ENCODE measurements at regions not wholly inside any gene's neighbourhood (a gene's known extent, or its start where the extent isn't known, plus 50 kb on each side); places are given as distances from the start of the nearest gene placed in this dataset.

GRCh38 chr7:156459582-156459981 is 181.0 kb upstream of the RNF32 start:
- no peak for DNase-seq (ENCODE audit: low read depth in 2 of 3, low spot score in 2 of 3)

- DNase-seq (ENCODE audit: low read depth in 2 of 3, low spot score in 2 of 3), result no peak
Observed at GRCh38 chr7:156459067-156459466, 181.5 kb upstream of the RNF32 start.

- no peak for DNase-seq (ENCODE audit: low read depth in 2 of 3, low spot score in 2 of 3)
Observed at GRCh38 chr7:156458011-156458410, 182.6 kb upstream of the RNF32 start.

- no peak for DNase-seq (ENCODE audit: low read depth in 2 of 3, low spot score in 2 of 3)
Observed at GRCh38 chr7:156456503-156457115, 184.0 kb upstream of the RNF32 start.

- no peak for DNase-seq (ENCODE audit: low read depth in 2 of 3, low spot score in 2 of 3)
Observed at GRCh38 chr7:156456032-156456431, 184.5 kb upstream of the RNF32 start.

GRCh38 chr7:156450473-156450872 is 190.1 kb upstream of the RNF32 start:
- DNase-seq (ENCODE audit: low read depth in 2 of 3, low spot score in 2 of 3), result no peak

- no peak for DNase-seq (ENCODE audit: low read depth in 2 of 3, low spot score in 2 of 3)
Observed at GRCh38 chr7:156448918-156449317, 191.7 kb upstream of the RNF32 start.

- no peak for DNase-seq (ENCODE audit: low read depth in 2 of 3, low spot score in 2 of 3)
Observed at GRCh38 chr7:156446990-156447389, 193.6 kb upstream of the RNF32 start.

- DNase-seq (ENCODE audit: low read depth in 2 of 3, low spot score in 2 of 3), result no peak
Observed at GRCh38 chr7:156445997-156446761, 194.4 kb upstream of the RNF32 start.

GRCh38 chr7:156442516-156442915 is 198.1 kb upstream of the RNF32 start:
- DNase-seq (ENCODE audit: low read depth in 2 of 3, low spot score in 2 of 3), result no peak

- no peak for DNase-seq (ENCODE audit: low read depth in 2 of 3, low spot score in 2 of 3)
Observed at GRCh38 chr7:156440456-156440855, 200.1 kb upstream of the RNF32 start.

- no peak for DNase-seq (ENCODE audit: low read depth in 2 of 3, low spot score in 2 of 3)
Observed at GRCh38 chr7:156438011-156438410, 202.6 kb upstream of the RNF32 start.

- no peak for DNase-seq (ENCODE audit: low read depth in 2 of 3, low spot score in 2 of 3)
Observed at GRCh38 chr7:156437021-156437614, 203.5 kb upstream of the RNF32 start.

- DNase-seq (ENCODE audit: low read depth in 2 of 3, low spot score in 2 of 3), result no peak
Observed at GRCh38 chr7:156435486-156436231, 204.9 kb upstream of the RNF32 start.

GRCh38 chr7:156434706-156435105 is 205.9 kb upstream of the RNF32 start:
- DNase-seq (ENCODE audit: low read depth in 2 of 3, low spot score in 2 of 3), result no peak

GRCh38 chr7:156432018-156432417 is 208.6 kb upstream of the RNF32 start:
- no peak for DNase-seq (ENCODE audit: low read depth in 2 of 3, low spot score in 2 of 3)

GRCh38 chr7:156430109-156430508 is 210.5 kb upstream of the RNF32 start:
- no peak for DNase-seq (ENCODE audit: low read depth in 2 of 3, low spot score in 2 of 3)

GRCh38 chr7:156429514-156429913 is 211.1 kb upstream of the RNF32 start:
- no peak for DNase-seq (ENCODE audit: low read depth in 2 of 3, low spot score in 2 of 3)

GRCh38 chr7:156423876-156424275 is 216.7 kb upstream of the RNF32 start:
- DNase-seq (ENCODE audit: low read depth in 2 of 3, low spot score in 2 of 3), result no peak

- DNase-seq (ENCODE audit: low read depth in 2 of 3, low spot score in 2 of 3), result no peak
Observed at GRCh38 chr7:156420496-156420895, 220.1 kb upstream of the RNF32 start.

- no peak for DNase-seq (ENCODE audit: low read depth in 2 of 3, low spot score in 2 of 3)
Observed at GRCh38 chr7:156419782-156420181, 220.8 kb upstream of the RNF32 start.

All from hematopoietic multipotent progenitor cell (in vitro differentiated cells).